ENCODE measurements at regions not wholly inside any gene's neighbourhood (a gene's known extent, or its start where the extent isn't known, plus 50 kb on each side); places are given as distances from the start of the nearest gene placed in this dataset.

DNA sequence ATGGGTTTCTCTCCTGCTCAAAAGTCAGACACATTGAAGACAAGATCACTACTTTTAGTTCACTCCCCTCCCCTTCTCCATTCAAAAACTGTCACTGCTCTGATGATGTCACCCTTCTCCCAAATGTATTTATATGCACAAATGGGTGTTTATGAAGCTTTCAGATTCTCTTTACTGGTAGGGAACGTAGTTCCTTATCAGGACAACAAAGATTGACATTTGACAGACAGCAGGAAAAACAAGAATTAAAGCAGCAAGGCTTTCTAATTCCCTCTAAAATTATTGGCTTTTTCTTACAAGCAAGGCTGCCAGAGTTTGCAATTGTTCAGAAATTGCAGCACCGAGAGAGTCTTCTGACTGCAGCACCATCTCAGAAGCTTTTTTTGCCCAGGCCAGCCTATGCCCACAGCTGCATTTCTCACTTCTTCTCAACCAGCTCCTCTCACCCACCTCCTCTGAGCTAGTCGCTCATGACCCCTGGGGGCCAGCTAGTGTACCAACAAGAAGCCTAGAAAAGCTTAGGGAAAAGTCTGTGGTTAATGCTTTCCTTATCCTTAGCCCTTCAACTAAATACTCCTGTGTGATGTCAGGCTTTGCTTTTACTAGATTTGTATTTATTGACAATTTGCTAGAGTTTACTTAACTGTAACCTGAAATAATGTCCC, 265.1 kb downstream of the HTR7 start:
- Histone ChIP-seq H3K27ac (no peak overlapping the region), H3K4me3 (no peak overlapping the region), H3K36me3 (replicated peaks in 1 of 2) (no peaks in the 10 kb centered on the region), H3K4me1 (replicated peaks in 1 of 2) (peaks cover 12 to 22% of the 10 kb centered on the region in 2 donors), H3K9me3 (replicated peaks in 1 of 3) (no peaks in the 10 kb centered on the region), H3K27me3 (no peaks in the 10 kb centered on the region)
- 43 to 58% (median 50%) methylated on average over 3 of the region's 3 CpGs for WGBS, 4 donors
- intact Hi-C loops (cut with DNase I): loop anchor here in 1 of 2 donors (10.0 kb wide), 1 partner anchor 448 kb away; no protein-coding TSS in a partner anchor
- peak; percentile 35 to 85 (median 67) for DNase-seq
- TF ChIP-seq, protein P1, sequence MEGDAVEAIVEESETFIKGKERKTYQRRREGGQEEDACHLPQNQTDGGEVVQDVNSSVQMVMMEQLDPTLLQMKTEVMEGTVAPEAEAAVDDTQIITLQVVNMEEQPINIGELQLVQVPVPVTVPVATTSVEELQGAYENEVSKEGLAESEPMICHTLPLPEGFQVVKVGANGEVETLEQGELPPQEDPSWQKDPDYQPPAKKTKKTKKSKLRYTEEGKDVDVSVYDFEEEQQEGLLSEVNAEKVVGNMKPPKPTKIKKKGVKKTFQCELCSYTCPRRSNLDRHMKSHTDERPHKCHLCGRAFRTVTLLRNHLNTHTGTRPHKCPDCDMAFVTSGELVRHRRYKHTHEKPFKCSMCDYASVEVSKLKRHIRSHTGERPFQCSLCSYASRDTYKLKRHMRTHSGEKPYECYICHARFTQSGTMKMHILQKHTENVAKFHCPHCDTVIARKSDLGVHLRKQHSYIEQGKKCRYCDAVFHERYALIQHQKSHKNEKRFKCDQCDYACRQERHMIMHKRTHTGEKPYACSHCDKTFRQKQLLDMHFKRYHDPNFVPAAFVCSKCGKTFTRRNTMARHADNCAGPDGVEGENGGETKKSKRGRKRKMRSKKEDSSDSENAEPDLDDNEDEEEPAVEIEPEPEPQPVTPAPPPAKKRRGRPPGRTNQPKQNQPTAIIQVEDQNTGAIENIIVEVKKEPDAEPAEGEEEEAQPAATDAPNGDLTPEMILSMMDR (IDR thresholded peaks at IDR 0.05): peak; percentile 29 to 71 (median 59)
- no peak for TF ChIP-seq POLR2A (IDR thresholded peaks at IDR 0.05)

DNA sequence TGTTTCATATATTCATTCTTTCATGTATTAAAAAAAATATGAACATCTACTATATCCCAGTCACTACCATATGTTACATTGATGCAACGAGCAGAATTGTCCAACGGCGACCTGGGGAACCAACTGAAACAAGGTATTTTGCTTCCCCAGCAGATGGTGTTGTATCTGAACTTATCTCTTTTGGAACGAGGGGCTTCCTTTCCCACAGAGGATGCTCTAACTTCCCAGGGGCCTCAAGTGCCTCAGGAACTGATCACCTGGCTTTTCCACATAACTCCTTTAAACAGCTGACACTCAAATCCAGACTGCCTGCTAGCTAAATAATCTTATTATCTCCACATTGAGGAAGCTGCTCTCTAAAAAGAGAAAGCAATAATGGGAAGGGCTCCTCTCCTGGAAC, 259.3 kb downstream of the HTR7 start:
- no peaks in the 10 kb centered on the region for H3K9me3 ChIP-seq (replicated peaks in 1 of 3)
- WGBS, 4 donors: 73 to 84% (median 76%) methylated on average over 4 of the region's 4 CpGs
- H3K4me3 ChIP-seq: no peak overlapping the region
- no peak overlapping the region for H3K27ac ChIP-seq
- H3K36me3 ChIP-seq (replicated peaks in 1 of 2): no peaks in the 10 kb centered on the region
- intact Hi-C loops (cut with DNase I): loop anchor here in 1 of 2 donors (10.0 kb wide), 1 partner anchor 454 kb away; no protein-coding TSS in a partner anchor
- TF ChIP-seq POLR2A (IDR thresholded peaks at IDR 0.05): no peak
- TF ChIP-seq, protein P1 (IDR thresholded peaks at IDR 0.05): no peak
- H3K4me1 ChIP-seq (replicated peaks in 1 of 2): no peaks in the 10 kb centered on the region
- H3K27me3 ChIP-seq: no peaks in the 10 kb centered on the region
- no peak for DNase-seq

DNA sequence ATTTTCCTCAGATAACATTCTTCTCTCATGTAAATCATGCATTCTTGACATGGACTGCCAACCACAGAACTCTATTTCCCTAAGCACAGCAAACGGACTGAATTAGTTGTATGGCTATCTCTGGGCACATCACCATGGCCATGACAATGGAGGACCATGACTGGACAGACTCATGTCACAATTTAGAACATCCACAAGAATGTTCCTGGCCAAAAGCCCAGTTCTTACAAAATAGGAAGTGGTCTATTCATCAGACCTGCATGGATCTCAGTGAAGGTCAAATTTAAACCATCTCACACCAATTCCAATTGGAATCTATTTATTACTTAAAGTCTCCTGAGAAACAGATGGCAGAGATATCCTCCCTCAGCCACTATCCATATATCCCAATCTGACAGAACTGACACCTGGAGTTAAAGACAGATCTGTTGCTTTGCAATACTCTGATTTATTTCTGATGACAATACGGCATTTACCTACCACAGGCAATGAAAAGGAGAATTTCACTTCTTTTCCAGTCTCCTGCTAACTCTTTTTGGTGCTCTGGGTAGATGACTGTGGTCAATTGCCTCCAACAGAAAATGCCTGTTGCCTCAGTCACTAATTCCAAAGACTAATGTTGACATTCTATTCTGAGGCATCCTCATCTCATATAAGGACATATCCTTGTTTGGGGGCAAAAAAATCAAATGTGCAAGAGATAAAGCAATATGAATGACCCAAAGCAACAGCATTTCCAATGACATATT, 254.8 kb downstream of the HTR7 start:
- H3K36me3 ChIP-seq (replicated peaks in 1 of 2): no peaks in the 10 kb centered on the region
- no peak overlapping the region for H3K27ac ChIP-seq
- intact Hi-C loops (cut with DNase I): no loop called here
- H3K4me3 ChIP-seq: no peak overlapping the region
- no peaks in the 10 kb centered on the region for H3K9me3 ChIP-seq (replicated peaks in 1 of 3)
- no peaks in the 10 kb centered on the region for H3K4me1 ChIP-seq (replicated peaks in 1 of 2)
- no peaks in the 10 kb centered on the region for H3K27me3 ChIP-seq
- 35 to 45% (median 41%) methylated on average over 2 of the region's 2 CpGs for WGBS, 4 donors
- DNase-seq: peak in 2 of 7 donors; percentile 16 to 19
- TF ChIP-seq POLR2A (IDR thresholded peaks at IDR 0.05): no peak
- TF ChIP-seq, protein P1 (IDR thresholded peaks at IDR 0.05): no peak

DNA sequence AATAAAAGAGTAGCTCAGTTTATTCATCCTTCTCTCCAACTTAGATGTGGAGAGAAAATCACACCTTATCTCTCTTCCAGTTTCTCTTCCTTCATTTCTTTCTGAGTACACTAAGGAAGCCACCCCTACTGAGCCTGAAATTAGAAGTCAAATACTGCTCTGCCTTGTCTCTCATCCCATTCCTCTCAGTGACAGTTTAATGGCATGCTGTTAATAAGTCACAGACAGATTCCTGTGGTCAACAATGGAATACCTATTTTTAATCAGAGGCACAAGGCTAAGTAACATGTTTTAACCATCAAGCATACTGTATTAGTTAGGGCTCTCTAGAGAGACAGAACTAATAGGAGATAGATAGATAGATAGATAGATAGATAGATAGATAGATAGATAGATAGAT, 253.2 kb downstream of the HTR7 start:
- DNase-seq: no peak

More for the DNA sequence above, 253.2 kb downstream of the HTR7 start:
- H3K9me3 ChIP-seq (replicated peaks in 1 of 3): no peaks in the 10 kb centered on the region
- no peaks in the 10 kb centered on the region for H3K27me3 ChIP-seq
- H3K4me1 ChIP-seq (replicated peaks in 1 of 2): no peaks in the 10 kb centered on the region
- TF ChIP-seq, protein P1 (IDR thresholded peaks at IDR 0.05): no peak
- TF ChIP-seq POLR2A (IDR thresholded peaks at IDR 0.05): no peak
- no peak overlapping the region for H3K4me3 ChIP-seq
- intact Hi-C loops (cut with DNase I): no loop called here
- H3K27ac ChIP-seq: no peak overlapping the region
- H3K36me3 ChIP-seq (replicated peaks in 1 of 2): no peaks in the 10 kb centered on the region

Data from adrenal gland (tissue), 9 donors.